Pancreas (tissue), 10 donors: ENCODE measurements at regions not wholly inside any gene's neighbourhood (a gene's known extent, or its start where the extent isn't known, plus 50 kb on each side); places are given as distances from the start of the nearest gene placed in this dataset.

ENCODE experiments used
- ATAC-seq, 4 donors: fragments of 200-7000 bp; cut with Tn5 transposase; one replicate each; pipeline versions ENCODE4 v1.8.0 to v1.9.1; 2020; ENCODE audit warnings: mild to moderate bottlenecking in 4 of 4, moderate library complexity in 4 of 4
- DNase-seq, 6 donors: peaks; one replicate each; pipeline ENCODE4 v3.0.0-alpha.2; 2020
- FAIRE-seq: peaks from 2 replicates; lab custom pipeline; 2012; peaks lifted over from hg19 to GRCh38; lab: Jason Lieb, UNC
- H3K27ac ChIP-seq, 4 donors: fragments of 200-600 bp; sonication (generic); 1 replicate in 3 of 4; 2 replicates in 1 of 4; pipeline versions ENCODE4 v1.5.0 to v1.8.0; 2020
- H3K27me3 ChIP-seq, 4 donors: fragments of 200-600 bp; one replicate each; pipeline ENCODE4 v1.8.0; 2021
- H3K36me3 ChIP-seq, 3 donors: fragments of 200-600 bp; sonication (generic) in 1 of 3; one replicate each; pipeline versions ENCODE4 v1.5.0 to v1.8.0; 2020 to 2021
- H3K4me1 ChIP-seq, 3 donors: fragments of 200-600 bp; one replicate each; pipeline ENCODE4 v1.8.0; 2021
- H3K4me3 ChIP-seq, 4 donors: fragments of 200-600 bp; sonication (generic) in 2 of 4; one replicate each; pipeline versions ENCODE4 v1.5.0 to v1.8.0; 2020 to 2021
- H3K9me3 ChIP-seq, 4 donors: fragments of 200-600 bp; one replicate each; pipeline ENCODE4 v1.8.0; 2021
- WGBS, 2 donors: extraction: QIAGEN DNeasy Blood & Tissue Kit; methylation state at CpG; one replicate each; pipeline ENCODE4 v1.1.7; 2013; 5-methylcytosine and 5-hydroxymethylcytosine counted together
- intact Hi-C, 3 donors: fragments of 100-400 bp; cut with DNase I; formaldehyde crosslinking; loops; one replicate each; pipeline versions ENCODE4 v1.11.1 to v1.14.2; 2022
- TF ChIP-seq, protein P1 (sequence below), 4 donors: fragments of 200-600 bp; sonication (generic) in 3 of 4; IDR thresholded peaks; one replicate each; pipeline versions ENCODE4 v1.5.0 to v1.8.0; 2021; ENCODE audit warnings: antibody characterized with exemption in 4 of 4
- donor health status: healthy with polysubstance abuse.
- donor health status: DM: no; HTN: no; CAD: no; lungs with moderate emphysema.
- donor health status: DM: no; HTN: no; CAD: no.
- donor health status: control.
- donor health status: control.
- donor health status: Bipolar disorder and iron deficiency.
- donor health status: DM: yes; HTN: yes; CAD: no.
- donor health status: DM: no; HTN: no; CAD: no.
- donor health status: DM: no; HTN: no; CAD: no.
- donor health status: DM: yes; HTN: yes; CAD: no.

DNA sequence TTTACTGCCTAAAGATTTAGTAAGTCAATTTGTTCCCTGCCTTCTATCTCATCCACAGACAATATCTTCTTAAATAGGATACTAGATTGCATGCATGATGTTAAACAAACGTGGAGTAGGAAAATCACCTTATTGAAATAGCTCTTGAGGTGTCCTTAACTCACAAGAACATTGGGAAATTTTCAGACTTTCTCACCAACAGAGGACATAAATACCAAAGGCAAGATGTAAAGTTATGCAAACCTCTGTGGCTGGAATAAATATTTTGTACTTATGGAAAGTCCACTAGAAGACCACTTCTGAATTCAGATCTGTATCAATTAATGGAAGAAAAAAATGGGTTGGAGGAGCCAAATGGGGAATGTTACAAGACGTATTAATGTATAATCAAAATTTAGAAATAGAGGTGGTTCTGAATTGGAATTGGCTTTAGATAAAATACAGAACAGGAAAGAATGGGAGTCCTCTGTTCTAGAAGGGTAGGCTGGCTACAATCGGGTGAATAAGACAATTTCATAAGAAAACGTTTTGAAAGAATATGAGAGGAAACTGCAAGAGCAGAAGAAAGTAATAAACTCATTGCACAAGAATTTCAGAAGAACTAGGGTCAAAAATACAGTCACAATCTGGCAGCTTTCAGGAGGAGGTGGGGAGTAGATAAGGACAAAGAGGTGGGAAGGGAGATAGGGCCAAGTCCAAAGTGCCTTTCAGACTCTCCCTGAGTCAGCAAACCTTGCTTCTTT, 69.3 kb upstream of the FN1 start:
- FAIRE-seq (no peak), ATAC-seq (peak; percentile 85 to 97 (median 96)), DNase-seq (peak in 2 of 6 donors; percentile 31 to 50)
- H3K27me3 ChIP-seq = no peaks in the 10 kb centered on the region
- peaks cover 0 to 14% (median 7%) of the 10 kb centered on the region in 3 donors for H3K4me1 ChIP-seq
- no peak overlapping the region for H3K27ac ChIP-seq
- no peaks in the 10 kb centered on the region for H3K36me3 ChIP-seq
- TF ChIP-seq, protein P1, sequence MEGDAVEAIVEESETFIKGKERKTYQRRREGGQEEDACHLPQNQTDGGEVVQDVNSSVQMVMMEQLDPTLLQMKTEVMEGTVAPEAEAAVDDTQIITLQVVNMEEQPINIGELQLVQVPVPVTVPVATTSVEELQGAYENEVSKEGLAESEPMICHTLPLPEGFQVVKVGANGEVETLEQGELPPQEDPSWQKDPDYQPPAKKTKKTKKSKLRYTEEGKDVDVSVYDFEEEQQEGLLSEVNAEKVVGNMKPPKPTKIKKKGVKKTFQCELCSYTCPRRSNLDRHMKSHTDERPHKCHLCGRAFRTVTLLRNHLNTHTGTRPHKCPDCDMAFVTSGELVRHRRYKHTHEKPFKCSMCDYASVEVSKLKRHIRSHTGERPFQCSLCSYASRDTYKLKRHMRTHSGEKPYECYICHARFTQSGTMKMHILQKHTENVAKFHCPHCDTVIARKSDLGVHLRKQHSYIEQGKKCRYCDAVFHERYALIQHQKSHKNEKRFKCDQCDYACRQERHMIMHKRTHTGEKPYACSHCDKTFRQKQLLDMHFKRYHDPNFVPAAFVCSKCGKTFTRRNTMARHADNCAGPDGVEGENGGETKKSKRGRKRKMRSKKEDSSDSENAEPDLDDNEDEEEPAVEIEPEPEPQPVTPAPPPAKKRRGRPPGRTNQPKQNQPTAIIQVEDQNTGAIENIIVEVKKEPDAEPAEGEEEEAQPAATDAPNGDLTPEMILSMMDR (IDR thresholded peaks at IDR 0.05) = no peak
- 42% methylated on average over 4 of the region's 4 CpGs for WGBS, 2 donors
- no peak overlapping the region for H3K4me3 ChIP-seq
- intact Hi-C loops = no loop called here
- H3K9me3 ChIP-seq = no peaks in the 10 kb centered on the region

DNA sequence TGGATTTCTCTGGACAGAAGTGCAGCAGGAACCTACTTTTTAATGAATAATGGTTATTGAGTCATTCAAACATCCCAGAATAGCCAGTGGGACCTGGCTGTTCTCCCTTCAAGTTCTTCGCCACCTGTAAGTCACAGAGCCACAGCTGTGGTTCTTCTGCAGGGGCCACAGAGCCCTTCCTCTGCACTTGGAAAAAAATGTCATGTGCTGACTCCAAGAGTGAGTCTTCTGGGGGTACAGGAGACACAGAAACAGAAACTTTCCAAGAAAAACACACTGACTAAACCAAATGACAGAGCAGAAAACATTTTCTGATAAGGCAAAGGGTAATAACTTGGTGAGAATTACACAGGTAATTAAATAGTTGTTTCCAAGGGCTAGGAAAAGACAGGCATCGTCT, 68.7 kb upstream of the FN1 start:
- intact Hi-C loops = no loop called here
- DNase-seq (no peak), ATAC-seq (no peak), FAIRE-seq (no peak)
- Histone ChIP-seq H3K27ac (no peak overlapping the region), H3K4me1 (peaks cover 0 to 14% (median 7%) of the 10 kb centered on the region in 3 donors), H3K9me3 (no peaks in the 10 kb centered on the region), H3K36me3 (no peaks in the 10 kb centered on the region), H3K27me3 (no peaks in the 10 kb centered on the region), H3K4me3 (no peak overlapping the region)
- TF ChIP-seq, protein P1 (IDR thresholded peaks at IDR 0.05) = no peak
- 79 to 83% methylated on average over 2 of the region's 2 CpGs for WGBS, 2 donors

- no peaks in the 10 kb centered on the region for H3K27me3 ChIP-seq
- intact Hi-C loops = no loop called here
- H3K27ac ChIP-seq = no peak overlapping the region
- 86 to 90% methylated on average over 1 of the region's 1 CpG for WGBS, 2 donors
- H3K36me3 ChIP-seq = no peaks in the 10 kb centered on the region
- no peak for FAIRE-seq
- no peaks in the 10 kb centered on the region for H3K9me3 ChIP-seq
- no peak for ATAC-seq
- H3K4me1 ChIP-seq = peaks cover 0 to 14% (median 7%) of the 10 kb centered on the region in 3 donors
- TF ChIP-seq, protein P1 (IDR thresholded peaks at IDR 0.05) = no peak
- no peak overlapping the region for H3K4me3 ChIP-seq
- DNase-seq = no peak
Observed at GRCh38 chr2:215503381-215503780, 67.5 kb upstream of the FN1 start.

DNA sequence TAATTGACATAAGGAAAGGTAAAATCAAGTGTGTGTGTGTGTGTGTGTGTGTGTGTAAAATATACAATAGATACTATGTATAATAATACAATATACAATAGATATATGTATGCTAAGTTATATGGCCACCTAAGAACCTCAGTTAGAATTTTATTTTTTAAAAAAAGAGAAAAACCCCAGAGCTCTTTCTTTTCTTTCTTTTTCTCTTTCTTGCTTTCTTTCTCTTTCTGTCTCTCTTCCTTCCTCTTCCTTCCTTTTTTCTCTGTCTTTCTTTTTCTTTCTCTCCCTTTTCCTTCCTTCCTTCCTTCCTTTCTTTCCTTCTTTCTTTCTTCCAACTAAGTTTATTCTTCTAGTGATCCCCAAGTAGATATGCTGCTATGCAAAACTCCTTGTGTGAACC, 64.6 kb upstream of the FN1 start:
- H3K4me3 ChIP-seq = no peak overlapping the region
- no peak overlapping the region for H3K27ac ChIP-seq
- no peaks in the 10 kb centered on the region for H3K9me3 ChIP-seq
- ATAC-seq (no peak), FAIRE-seq (no peak), DNase-seq (no peak)
- H3K36me3 ChIP-seq = no peaks in the 10 kb centered on the region
- H3K27me3 ChIP-seq = no peaks in the 10 kb centered on the region
- H3K4me1 ChIP-seq = peaks cover 0 to 4% (median 0%) of the 10 kb centered on the region in 3 donors
- intact Hi-C loops = no loop called here
- TF ChIP-seq, protein P1 (IDR thresholded peaks at IDR 0.05) = no peak

GRCh38 chr2:215499331-215499730, 63.5 kb upstream of the FN1 start:
- Histone ChIP-seq H3K36me3 (no peaks in the 10 kb centered on the region), H3K4me3 (no peak overlapping the region), H3K27me3 (no peaks in the 10 kb centered on the region), H3K9me3 (no peaks in the 10 kb centered on the region), H3K4me1 (no peaks in the 10 kb centered on the region), H3K27ac (no peak overlapping the region)
- DNase-seq = no peak
- intact Hi-C loops = no loop called here
- FAIRE-seq = no peak
- no peak for ATAC-seq
- TF ChIP-seq, protein P1 (IDR thresholded peaks at IDR 0.05) = no peak
- 45 to 49% methylated on average over 2 of the region's 2 CpGs for WGBS, 2 donors
